Inflammatory macrophage (primary cell): ENCODE measurements at regions not wholly inside any gene's neighbourhood (a gene's known extent, or its start where the extent isn't known, plus 50 kb on each side); places are given as distances from the start of the nearest gene placed in this dataset.

Source experiments
- DNase-seq, 2 donors: peaks; one replicate each; pipeline ENCODE4 v3.0.0-alpha.2; 2020 to 2022

DNA sequence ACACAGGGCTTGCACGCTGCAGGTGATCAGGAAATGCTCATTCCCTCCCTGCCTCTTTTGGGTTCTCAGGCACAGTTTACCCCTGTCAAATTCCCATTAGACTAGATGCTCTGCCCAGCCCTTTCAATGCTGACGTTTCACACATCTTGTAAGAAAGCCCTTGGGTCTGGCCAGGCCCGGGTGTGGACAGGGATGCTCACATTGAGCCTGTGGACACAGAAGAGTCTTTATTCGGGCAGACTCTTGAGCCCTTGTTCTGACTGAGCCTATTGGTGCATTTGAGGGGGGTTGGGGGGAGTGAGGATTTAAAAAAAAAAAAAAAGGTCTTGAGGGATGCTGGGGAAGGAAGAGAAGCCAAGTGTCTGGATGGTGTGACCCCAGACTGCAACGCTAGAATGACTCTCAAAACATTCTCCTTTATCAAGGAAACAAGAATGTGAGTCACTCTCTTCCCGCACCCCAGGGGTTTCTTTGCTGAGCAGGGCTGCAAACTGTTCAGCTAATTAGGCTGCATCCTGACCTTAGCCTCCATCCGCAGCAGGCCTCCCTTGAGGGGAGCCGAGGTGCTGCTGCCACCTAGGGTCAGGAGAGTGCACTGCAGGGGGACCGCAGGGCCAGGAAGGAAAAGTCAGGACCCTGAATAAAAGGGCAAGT, 53.6 kb upstream of the TMEM72 start:
- DNase-seq, result peak; percentile 32 to 57

DNA sequence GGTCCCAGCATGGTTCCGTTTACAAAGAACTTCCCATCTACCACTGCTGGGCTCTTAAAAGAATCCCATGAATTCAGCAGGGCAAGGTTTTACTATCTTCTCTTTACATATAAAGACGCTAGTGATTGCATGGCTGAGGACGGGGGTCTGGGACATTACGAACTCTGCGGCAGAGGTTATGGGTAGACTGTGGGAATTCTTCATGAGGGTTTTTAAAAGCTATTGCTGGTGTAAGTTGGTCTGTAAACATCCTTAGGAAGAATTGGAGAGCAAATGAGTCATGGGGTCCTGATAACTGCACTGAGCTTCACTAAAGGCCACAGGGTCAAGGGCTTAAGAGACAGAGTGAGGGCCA, 53.1 kb upstream of the TMEM72 start:
- DNase-seq, result no peak

DNA sequence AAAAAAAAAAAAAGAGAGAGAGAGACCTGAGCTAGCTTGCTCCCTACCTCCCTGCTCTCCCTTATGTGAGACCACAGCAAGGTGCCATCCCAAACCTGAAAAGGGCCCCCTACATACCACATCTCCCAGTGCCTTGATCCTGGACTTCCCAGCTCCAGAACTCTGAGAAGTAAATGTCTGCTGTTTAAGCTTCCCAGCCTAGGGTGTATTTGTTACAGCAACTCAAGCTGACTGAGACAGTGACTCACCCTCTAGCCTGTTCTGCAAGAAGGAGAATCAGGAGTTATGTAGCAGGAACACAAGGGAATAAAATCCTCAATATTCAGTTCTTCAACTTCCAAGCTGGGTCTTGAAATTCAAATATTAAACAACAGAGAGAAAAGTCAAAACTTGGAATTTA, 52.1 kb upstream of the TMEM72 start:
- DNase-seq, result no peak

DNA sequence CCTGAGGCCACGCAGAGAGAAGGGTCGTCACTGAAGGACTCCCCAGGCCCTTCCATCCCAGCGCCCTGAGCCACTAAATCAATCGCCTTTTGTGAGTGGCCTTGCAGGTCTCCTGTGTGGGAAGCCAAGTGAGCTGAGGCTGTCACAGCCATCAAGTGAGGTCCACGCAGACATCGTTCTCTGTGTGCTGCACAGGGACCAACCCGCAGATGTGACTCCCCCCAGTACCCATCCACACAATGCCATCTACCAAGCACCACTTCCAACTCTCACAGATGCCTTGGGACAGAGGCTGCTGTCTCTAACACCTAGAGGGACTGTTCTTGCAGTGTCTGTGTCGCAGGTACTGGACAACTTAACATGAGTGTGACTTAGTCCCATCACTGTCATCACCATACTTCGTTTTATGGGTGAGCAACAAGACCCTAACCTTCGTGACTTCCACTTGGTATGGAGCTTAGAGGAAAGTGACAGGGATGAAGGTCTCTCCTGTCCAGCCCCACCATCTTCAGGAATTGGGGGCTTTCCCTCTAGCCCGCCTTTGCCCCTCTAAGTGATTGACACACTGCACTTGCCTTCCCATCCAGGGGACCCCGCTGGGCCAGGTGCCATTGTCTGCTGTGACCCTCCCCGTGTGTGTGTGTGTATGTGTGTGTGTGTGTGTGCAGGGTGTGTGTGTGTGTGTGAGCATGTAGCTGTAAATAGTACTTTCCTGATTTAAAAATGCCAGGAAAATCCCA, 51.4 kb upstream of the TMEM72 start:
- no peak for DNase-seq

DNA sequence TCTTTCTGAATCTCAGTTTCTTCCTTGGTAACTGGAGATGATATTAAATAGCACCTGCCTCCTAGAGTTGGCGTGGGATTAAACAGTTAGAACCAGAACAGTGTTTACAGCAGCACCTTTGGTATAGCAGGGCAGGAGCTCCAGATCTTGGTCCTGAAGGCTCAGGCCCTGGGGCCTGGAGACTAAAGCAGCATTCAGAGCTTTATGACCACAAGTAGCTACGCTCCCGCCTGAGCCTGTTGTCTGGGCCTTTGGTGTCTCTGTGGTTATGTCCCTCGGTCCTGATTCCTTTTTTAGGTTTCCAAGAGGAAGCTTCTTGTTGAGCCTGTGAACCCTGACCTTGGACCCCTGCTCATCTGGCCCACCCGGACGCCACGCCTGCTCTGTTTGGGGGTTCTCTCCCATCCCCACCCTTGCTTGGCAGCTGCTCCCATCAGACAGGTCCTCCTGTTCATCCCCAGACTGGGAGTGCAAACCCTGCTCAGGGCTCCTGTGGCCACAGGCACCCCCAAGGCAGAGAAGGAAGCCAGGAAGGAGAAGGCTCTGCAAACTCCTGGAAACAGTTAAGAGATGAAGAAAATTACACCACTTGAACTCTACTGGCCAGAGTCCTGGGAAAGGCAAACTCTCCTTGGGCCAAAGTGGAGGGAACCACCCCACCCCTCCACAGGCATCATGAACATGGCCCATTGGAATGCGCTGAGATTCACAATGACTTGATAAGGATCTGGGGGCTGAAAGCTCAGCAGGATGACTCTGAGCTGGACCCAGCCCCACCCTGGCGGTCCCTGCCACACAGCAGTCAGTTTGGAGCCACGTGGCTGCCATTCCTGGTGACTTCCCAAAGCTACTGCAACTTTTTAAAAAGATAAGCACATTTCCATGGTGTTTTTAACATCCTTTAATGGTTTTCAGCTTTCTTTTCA, 50.1 kb upstream of the TMEM72 start:
- DNase-seq, result no peak
